ENCODE measurements at regions not wholly inside any gene's neighbourhood (a gene's known extent, or its start where the extent isn't known, plus 50 kb on each side); places are given as distances from the start of the nearest gene placed in this dataset.

GRCh38 chr3:70752051-70752450 is 439.6 kb upstream of the MDFIC2 start:
- no peak for TF ChIP-seq EZH2phosphoT487 (IDR thresholded peaks at IDR 0.05; ENCODE audit: borderline replicate concordance, low read depth, low read length)
- TF ChIP-seq, protein P1, sequence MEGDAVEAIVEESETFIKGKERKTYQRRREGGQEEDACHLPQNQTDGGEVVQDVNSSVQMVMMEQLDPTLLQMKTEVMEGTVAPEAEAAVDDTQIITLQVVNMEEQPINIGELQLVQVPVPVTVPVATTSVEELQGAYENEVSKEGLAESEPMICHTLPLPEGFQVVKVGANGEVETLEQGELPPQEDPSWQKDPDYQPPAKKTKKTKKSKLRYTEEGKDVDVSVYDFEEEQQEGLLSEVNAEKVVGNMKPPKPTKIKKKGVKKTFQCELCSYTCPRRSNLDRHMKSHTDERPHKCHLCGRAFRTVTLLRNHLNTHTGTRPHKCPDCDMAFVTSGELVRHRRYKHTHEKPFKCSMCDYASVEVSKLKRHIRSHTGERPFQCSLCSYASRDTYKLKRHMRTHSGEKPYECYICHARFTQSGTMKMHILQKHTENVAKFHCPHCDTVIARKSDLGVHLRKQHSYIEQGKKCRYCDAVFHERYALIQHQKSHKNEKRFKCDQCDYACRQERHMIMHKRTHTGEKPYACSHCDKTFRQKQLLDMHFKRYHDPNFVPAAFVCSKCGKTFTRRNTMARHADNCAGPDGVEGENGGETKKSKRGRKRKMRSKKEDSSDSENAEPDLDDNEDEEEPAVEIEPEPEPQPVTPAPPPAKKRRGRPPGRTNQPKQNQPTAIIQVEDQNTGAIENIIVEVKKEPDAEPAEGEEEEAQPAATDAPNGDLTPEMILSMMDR (conservative IDR thresholded peaks at IDR 0.05; ENCODE audit: low read length): no peak
- H2AFZ ChIP-seq (ENCODE audit: low read length): no peak overlapping the region
- no peaks in the 10 kb centered on the region for H3K9me3 ChIP-seq (ENCODE audit: low read length)
- H3K36me3 ChIP-seq (ENCODE audit: insufficient read depth, low read length): no peaks in the 10 kb centered on the region
- H3K27ac ChIP-seq (ENCODE audit: low read depth, low read length, poor library complexity, severe bottlenecking): no peak overlapping the region
- no peak overlapping the region for H3K4me3 ChIP-seq (ENCODE audit: low read depth, low read length, poor library complexity, severe bottlenecking)
- no peaks in the 10 kb centered on the region for H3K79me2 ChIP-seq (ENCODE audit: insufficient read depth, low read depth, low read length)
- no peaks in the 10 kb centered on the region for H3K4me1 ChIP-seq (ENCODE audit: insufficient read depth, low read length, poor library complexity, severe bottlenecking)
- no TSS peak for BruUV-seq (replicated peaks)
- intact Hi-C loops (cut with micrococcal nuclease; ENCODE audit: unreplicated experiment): no loop called here
- H3K9me2 ChIP-seq (ENCODE audit: insufficient read depth, low read length): no peaks in the 10 kb centered on the region
- no peak overlapping the region for H3K4me2 ChIP-seq (ENCODE audit: low read length)
- DNase-seq (ENCODE audit: low spot score): no peak
- ChIA-PET CTCF (ENCODE audit: unreplicated experiment) (no interaction called here), POLR2A (no interaction called here)
- no peaks in the 10 kb centered on the region for H4K20me1 ChIP-seq (ENCODE audit: insufficient read depth, low read length)

DNA sequence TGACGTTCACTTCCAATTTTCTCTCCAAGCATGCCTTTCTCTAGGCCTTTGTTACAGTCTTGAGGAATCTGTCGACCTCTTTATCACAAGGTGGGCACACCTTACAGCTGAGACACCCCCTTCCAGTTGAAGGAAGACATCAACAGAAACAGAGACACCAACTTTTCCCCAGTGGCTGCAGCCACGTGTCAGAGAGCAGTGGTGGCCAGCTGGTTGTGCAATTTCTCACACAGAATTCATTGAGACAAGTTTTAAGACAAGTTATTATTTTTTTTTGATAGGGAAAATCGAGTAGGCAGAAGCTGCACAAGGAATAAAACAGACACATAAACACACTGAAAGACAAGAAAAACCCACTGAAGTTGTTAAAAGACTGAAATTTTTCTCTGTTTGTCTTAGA is 436.7 kb upstream of the MDFIC2 start:
- Histone ChIP-seq H4K20me1 (ENCODE audit: insufficient read depth, low read length) (no peaks in the 10 kb centered on the region), H3K4me3 (ENCODE audit: low read depth, low read length, poor library complexity, severe bottlenecking) (no peak overlapping the region), H3K36me3 (ENCODE audit: insufficient read depth, low read length) (no peaks in the 10 kb centered on the region), H2AFZ (ENCODE audit: low read length) (no peak overlapping the region), H3K4me1 (ENCODE audit: insufficient read depth, low read length, poor library complexity, severe bottlenecking) (no peaks in the 10 kb centered on the region), H3K27ac (ENCODE audit: low read depth, low read length, poor library complexity, severe bottlenecking) (no peak overlapping the region), H3K4me2 (ENCODE audit: low read length) (no peak overlapping the region), H3K9me3 (ENCODE audit: low read length) (no peaks in the 10 kb centered on the region), H3K9me2 (ENCODE audit: insufficient read depth, low read length) (no peaks in the 10 kb centered on the region), H3K79me2 (ENCODE audit: insufficient read depth, low read depth, low read length) (no peaks in the 10 kb centered on the region)
- intact Hi-C loops (cut with micrococcal nuclease; ENCODE audit: unreplicated experiment): no loop called here
- POLR2A ChIA-PET: interaction anchor here (0.7 kb wide), 1 partner anchor 466 kb away, joined by 3 read pairs; no protein-coding TSS in a partner anchor
- DNase-seq (ENCODE audit: low spot score): no peak
- no peak for TF ChIP-seq EZH2phosphoT487 (IDR thresholded peaks at IDR 0.05; ENCODE audit: borderline replicate concordance, low read depth, low read length)
- TF ChIP-seq, protein P1 (conservative IDR thresholded peaks at IDR 0.05; ENCODE audit: low read length): no peak
- no TSS peak for BruUV-seq (replicated peaks)
- CTCF ChIA-PET (ENCODE audit: unreplicated experiment): no interaction called here

- H3K27ac ChIP-seq (ENCODE audit: low read depth, low read length, poor library complexity, severe bottlenecking): no peak overlapping the region
- H3K9me3 ChIP-seq (ENCODE audit: low read length): no peaks in the 10 kb centered on the region
- no peaks in the 10 kb centered on the region for H3K9me2 ChIP-seq (ENCODE audit: insufficient read depth, low read length)
- no peak overlapping the region for H2AFZ ChIP-seq (ENCODE audit: low read length)
- no peak overlapping the region for H3K4me3 ChIP-seq (ENCODE audit: low read depth, low read length, poor library complexity, severe bottlenecking)
- TF ChIP-seq, protein P1 (conservative IDR thresholded peaks at IDR 0.05; ENCODE audit: low read length): no peak
- no peak for TF ChIP-seq EZH2phosphoT487 (IDR thresholded peaks at IDR 0.05; ENCODE audit: borderline replicate concordance, low read depth, low read length)
- no peaks in the 10 kb centered on the region for H4K20me1 ChIP-seq (ENCODE audit: insufficient read depth, low read length)
- POLR2A ChIA-PET: interaction anchor here (0.5 to 1.0 kb wide), 3 partner anchors 113 to 1161 kb away, joined by 3 read pairs; no protein-coding TSS in a partner anchor
- DNase-seq (ENCODE audit: low spot score): no peak
- H3K79me2 ChIP-seq (ENCODE audit: insufficient read depth, low read depth, low read length): no peaks in the 10 kb centered on the region
- CTCF ChIA-PET (ENCODE audit: unreplicated experiment): no interaction called here
- no peaks in the 10 kb centered on the region for H3K36me3 ChIP-seq (ENCODE audit: insufficient read depth, low read length)
- BruUV-seq (replicated peaks): no TSS peak
- H3K4me2 ChIP-seq (ENCODE audit: low read length): no peak overlapping the region
- intact Hi-C loops (cut with micrococcal nuclease; ENCODE audit: unreplicated experiment): no loop called here
- no peaks in the 10 kb centered on the region for H3K4me1 ChIP-seq (ENCODE audit: insufficient read depth, low read length, poor library complexity, severe bottlenecking)
Measured at GRCh38 chr3:70748593-70748992, 436.2 kb upstream of the MDFIC2 start.

All from OCI-LY7 (cell line).